GM18511 (cell line): ENCODE measurements at regions not wholly inside any gene's neighbourhood (a gene's known extent, or its start where the extent isn't known, plus 50 kb on each side); places are given as distances from the start of the nearest gene placed in this dataset.

Experiments used
- ATAC-seq: cut with Tn5 transposase; IDR thresholded peaks from one replicate; pipeline ENCODE4 v1.9.1; 2021; ENCODE audit warnings: mild to moderate bottlenecking, moderate library complexity; ENCODE audit not compliant: unreplicated experiment

- ATAC-seq, result no peak
These were observed 53.0 kb upstream of the KAZN start for GRCh38 chr1:14545422-14546025.

GRCh38 chr1:14546416-14546815, 52.1 kb upstream of the KAZN start:
- ATAC-seq, result no peak
